Stimulated activated naive B cell treated with anti-CD40 and anti-IgM and Interleukin-4, amounts not matched to agents 10 μg/mL and 1 μg/mL and 100 μg/mL, for 72 hours (primary cell): ENCODE measurements at regions not wholly inside any gene's neighbourhood (a gene's known extent, or its start where the extent isn't known, plus 50 kb on each side); places are given as distances from the start of the nearest gene placed in this dataset.

ENCODE experiments used
- ATAC-seq, 2 donors: fragments of 150-1000 bp; cut with Tn5 transposase; replicated peaks; 2 replicates each; pipeline ENCODE4 v1.10.0; 2021; ENCODE audit warnings: moderate library complexity in 1 of 2
- DNase-seq: peaks from one replicate; pipeline ENCODE4 v3.0.0; 2021
- H3K27ac Mint-ChIP-seq: one replicate; pipeline ENCODE4 v1.8.0; 2022; ENCODE audit warnings: mild to moderate bottlenecking, mixed read lengths
- H3K27me3 Mint-ChIP-seq, 2 donors: one replicate each; pipeline ENCODE4 v1.8.0; 2022; ENCODE audit warnings: mixed read lengths in 2 of 2
- H3K36me3 Mint-ChIP-seq, 2 donors: one replicate each; pipeline ENCODE4 v1.8.0; 2022; ENCODE audit warnings: mixed read lengths in 2 of 2, mild to moderate bottlenecking in 1 of 2
- H3K4me1 Mint-ChIP-seq, 2 donors: one replicate each; pipeline ENCODE4 v1.8.0; 2022; ENCODE audit warnings: mixed read lengths in 2 of 2, mild to moderate bottlenecking in 1 of 2
- H3K4me3 Mint-ChIP-seq, 2 donors: one replicate each; pipeline ENCODE4 v1.8.0; 2022; ENCODE audit warnings: mild to moderate bottlenecking in 2 of 2, mixed read lengths in 2 of 2, moderate library complexity in 1 of 2
- H3K9me3 Mint-ChIP-seq, 2 donors: one replicate each; pipeline ENCODE4 v1.8.0; 2022; ENCODE audit warnings: mixed read lengths in 2 of 2, mild to moderate bottlenecking in 1 of 2

- ATAC-seq, result no peak
- no peak overlapping the region for H3K4me3 Mint-ChIP-seq
Measured at GRCh38 chr14:98685725-98686124, 586.3 kb downstream of the BCL11B start.

GRCh38 chr14:98688446-98688845, 583.6 kb downstream of the BCL11B start:
- no peak for DNase-seq
- Mint-ChIP-seq H3K27me3 (no peaks in the 10 kb centered on the region), H3K36me3 (no peaks in the 10 kb centered on the region), H3K4me3 (no peak overlapping the region), H3K27ac (no peak overlapping the region), H3K4me1 (no peaks in the 10 kb centered on the region), H3K9me3 (peaks cover 5 to 6% of the 10 kb centered on the region in 2 donors)
- ATAC-seq, result no peak

More at GRCh38 chr14:98685725-98686124, 586.3 kb downstream of the BCL11B start:
- Mint-ChIP-seq H3K27me3 (no peaks in the 10 kb centered on the region), H3K36me3 (no peaks in the 10 kb centered on the region), H3K9me3 (peaks cover 5 to 9% of the 10 kb centered on the region in 2 donors), H3K4me1 (no peaks in the 10 kb centered on the region), H3K27ac (no peak overlapping the region)
- no peak for DNase-seq

- H3K9me3 Mint-ChIP-seq, result peaks cover 5 to 6% of the 10 kb centered on the region in 2 donors
Measured at GRCh38 chr14:98689951-98690350, 582.0 kb downstream of the BCL11B start.

GRCh38 chr14:98692832-98693231, 579.2 kb downstream of the BCL11B start:
- no peak for ATAC-seq
- H3K27ac Mint-ChIP-seq, result no peak overlapping the region
- no peaks in the 10 kb centered on the region for H3K27me3 Mint-ChIP-seq
- no peaks in the 10 kb centered on the region for H3K36me3 Mint-ChIP-seq
- peaks cover 16% of the 10 kb centered on the region in 2 donors for H3K9me3 Mint-ChIP-seq
- no peak overlapping the region for H3K4me3 Mint-ChIP-seq
- no peak for DNase-seq
- H3K4me1 Mint-ChIP-seq, result no peaks in the 10 kb centered on the region

More at GRCh38 chr14:98689951-98690350, 582.0 kb downstream of the BCL11B start:
- H3K27me3 Mint-ChIP-seq, result no peaks in the 10 kb centered on the region
- H3K27ac Mint-ChIP-seq, result no peak overlapping the region
- no peak overlapping the region for H3K4me3 Mint-ChIP-seq
- ATAC-seq, result no peak
- DNase-seq, result no peak
- no peaks in the 10 kb centered on the region for H3K36me3 Mint-ChIP-seq
- H3K4me1 Mint-ChIP-seq, result no peaks in the 10 kb centered on the region

- H3K27me3 Mint-ChIP-seq, result no peaks in the 10 kb centered on the region
- no peaks in the 10 kb centered on the region for H3K36me3 Mint-ChIP-seq
- H3K4me1 Mint-ChIP-seq, result no peaks in the 10 kb centered on the region
- peaks cover 11 to 12% of the 10 kb centered on the region in 2 donors for H3K9me3 Mint-ChIP-seq
- no peak for DNase-seq
- no peak overlapping the region for H3K4me3 Mint-ChIP-seq
- no peak for ATAC-seq
- no peak overlapping the region for H3K27ac Mint-ChIP-seq
Measured at GRCh38 chr14:98694541-98694940, 577.5 kb downstream of the BCL11B start.

- H3K9me3 Mint-ChIP-seq, result peaks cover 11 to 13% of the 10 kb centered on the region in 2 donors
- H3K4me3 Mint-ChIP-seq, result no peak overlapping the region
- DNase-seq, result no peak
- no peaks in the 10 kb centered on the region for H3K27me3 Mint-ChIP-seq
- no peak overlapping the region for H3K27ac Mint-ChIP-seq
- no peak for ATAC-seq
- H3K36me3 Mint-ChIP-seq, result no peaks in the 10 kb centered on the region
- H3K4me1 Mint-ChIP-seq, result no peaks in the 10 kb centered on the region
Measured at GRCh38 chr14:98695809-98696208, 576.2 kb downstream of the BCL11B start.

- ATAC-seq (no peak), DNase-seq (no peak)
- no peak overlapping the region for H3K27ac Mint-ChIP-seq
- no peaks in the 10 kb centered on the region for H3K27me3 Mint-ChIP-seq
- H3K4me1 Mint-ChIP-seq, result no peaks in the 10 kb centered on the region
- peaks cover 11 to 18% of the 10 kb centered on the region in 2 donors for H3K9me3 Mint-ChIP-seq
- no peaks in the 10 kb centered on the region for H3K36me3 Mint-ChIP-seq
- no peak overlapping the region for H3K4me3 Mint-ChIP-seq
Measured at GRCh38 chr14:98698341-98698740, 573.7 kb downstream of the BCL11B start.

GRCh38 chr14:98700748-98701147, 571.2 kb downstream of the BCL11B start:
- H3K9me3 Mint-ChIP-seq, result peaks cover 9 to 18% of the 10 kb centered on the region in 2 donors
- H3K4me3 Mint-ChIP-seq, result no peak overlapping the region

GRCh38 chr14:98701377-98701776, 570.6 kb downstream of the BCL11B start:
- H3K4me1 Mint-ChIP-seq, result no peaks in the 10 kb centered on the region
- no peak for ATAC-seq
- H3K4me3 Mint-ChIP-seq, result no peak overlapping the region
- no peak for DNase-seq
- H3K9me3 Mint-ChIP-seq, result peaks cover 6 to 16% of the 10 kb centered on the region in 2 donors
- H3K36me3 Mint-ChIP-seq, result no peaks in the 10 kb centered on the region
- H3K27ac Mint-ChIP-seq, result no peak overlapping the region
- no peaks in the 10 kb centered on the region for H3K27me3 Mint-ChIP-seq

More at GRCh38 chr14:98700748-98701147, 571.2 kb downstream of the BCL11B start:
- Mint-ChIP-seq H3K27ac (no peak overlapping the region), H3K4me1 (no peaks in the 10 kb centered on the region), H3K27me3 (no peaks in the 10 kb centered on the region), H3K36me3 (no peaks in the 10 kb centered on the region)
- ATAC-seq (no peak), DNase-seq (no peak)

GRCh38 chr14:98704441-98704840, 567.6 kb downstream of the BCL11B start:
- Mint-ChIP-seq H3K9me3 (peaks cover 0 to 8% of the 10 kb centered on the region in 2 donors), H3K4me3 (no peak overlapping the region), H3K27me3 (no peaks in the 10 kb centered on the region), H3K27ac (no peak overlapping the region), H3K36me3 (no peaks in the 10 kb centered on the region), H3K4me1 (no peaks in the 10 kb centered on the region)
- ATAC-seq (no peak), DNase-seq (no peak)

- Mint-ChIP-seq H3K4me1 (peaks cover 0 to 2% of the 10 kb centered on the region in 2 donors), H3K4me3 (no peak overlapping the region), H3K36me3 (no peaks in the 10 kb centered on the region), H3K27me3 (no peaks in the 10 kb centered on the region), H3K9me3 (peaks cover 5 to 9% of the 10 kb centered on the region in 2 donors), H3K27ac (no peak overlapping the region)
- ATAC-seq (no peak), DNase-seq (no peak)
Measured at GRCh38 chr14:98705871-98706300, 566.1 kb downstream of the BCL11B start.

GRCh38 chr14:98707522-98707921, 564.5 kb downstream of the BCL11B start:
- Mint-ChIP-seq H3K36me3 (no peaks in the 10 kb centered on the region), H3K9me3 (peaks cover 5 to 9% of the 10 kb centered on the region in 2 donors), H3K4me1 (peaks cover 0 to 2% of the 10 kb centered on the region in 2 donors), H3K27me3 (no peaks in the 10 kb centered on the region), H3K4me3 (no peak overlapping the region), H3K27ac (no peak overlapping the region)
- ATAC-seq, result no peak
- DNase-seq, result no peak

GRCh38 chr14:98708555-98708954, 563.4 kb downstream of the BCL11B start:
- H3K4me1 Mint-ChIP-seq, result peaks cover 0 to 2% of the 10 kb centered on the region in 2 donors
- no peak overlapping the region for H3K4me3 Mint-ChIP-seq
- H3K27me3 Mint-ChIP-seq, result no peaks in the 10 kb centered on the region
- H3K27ac Mint-ChIP-seq, result no peak overlapping the region
- H3K9me3 Mint-ChIP-seq, result peaks cover 5 to 7% of the 10 kb centered on the region in 2 donors
- ATAC-seq (no peak), DNase-seq (no peak)
- no peaks in the 10 kb centered on the region for H3K36me3 Mint-ChIP-seq

- no peak for DNase-seq
- no peak for ATAC-seq
- Mint-ChIP-seq H3K4me1 (peaks cover 0 to 2% of the 10 kb centered on the region in 2 donors), H3K4me3 (no peak overlapping the region), H3K36me3 (no peaks in the 10 kb centered on the region), H3K9me3 (peaks cover 5% of the 10 kb centered on the region in 2 donors), H3K27me3 (no peaks in the 10 kb centered on the region), H3K27ac (no peak overlapping the region)
Measured at GRCh38 chr14:98711453-98711852, 560.5 kb downstream of the BCL11B start.

GRCh38 chr14:98714626-98715425, 557.2 kb downstream of the BCL11B start:
- no peak overlapping the region for H3K4me3 Mint-ChIP-seq
- H3K9me3 Mint-ChIP-seq, result peaks cover 5 to 7% of the 10 kb centered on the region in 2 donors
- DNase-seq (no peak), ATAC-seq (no peak)
- H3K36me3 Mint-ChIP-seq, result no peaks in the 10 kb centered on the region
- H3K27me3 Mint-ChIP-seq, result no peaks in the 10 kb centered on the region
- H3K27ac Mint-ChIP-seq, result no peak overlapping the region
- H3K4me1 Mint-ChIP-seq, result peaks cover 0 to 2% of the 10 kb centered on the region in 2 donors
